Smooth muscle cell (in vitro differentiated cells): ENCODE measurements at regions not wholly inside any gene's neighbourhood (a gene's known extent, or its start where the extent isn't known, plus 50 kb on each side); places are given as distances from the start of the nearest gene placed in this dataset.

Experiments used
- DNase-seq: peaks from one replicate; lab custom pipeline; 2025; ENCODE audit not compliant: unreplicated experiment; lab: John Stamatoyannopoulos, UW
- H2AFZ ChIP-seq: fragments of 200-600 bp; sonication (generic); 2 replicates; pipeline ENCODE4 v1.6.0; 2016; ENCODE audit warnings: antibody characterized with exemption, low read depth, mild to moderate bottlenecking
- H3F3A ChIP-seq: fragments of 200-600 bp; sonication (generic); 2 replicates; pipeline ENCODE4 v1.6.0; 2017; ENCODE audit warnings: antibody characterized with exemption, low read depth
- H3K27ac ChIP-seq: fragments of 200-600 bp; sonication (generic); 2 replicates; pipeline ENCODE4 v1.5.1; 2016; ENCODE audit warnings: low read depth, mild to moderate bottlenecking
- H3K27me3 ChIP-seq: fragments of 200-600 bp; sonication (generic); 2 replicates; pipeline ENCODE4 v1.6.1; 2016; ENCODE audit warnings: low read depth, mild to moderate bottlenecking
- H3K36me3 ChIP-seq: fragments of 200-600 bp; sonication (generic); 2 replicates; pipeline ENCODE4 v1.5.1; 2016; ENCODE audit warnings: low read depth
- H3K4me1 ChIP-seq: fragments of 200-600 bp; sonication (generic); 2 replicates; pipeline ENCODE4 v1.5.1; 2016; ENCODE audit warnings: low read depth
- H3K4me2 ChIP-seq: fragments of 200-600 bp; sonication (generic); 2 replicates; pipeline ENCODE4 v1.6.0; 2016; ENCODE audit warnings: mild to moderate bottlenecking
- H3K4me3 ChIP-seq: fragments of 200-600 bp; sonication (generic); 2 replicates; pipeline ENCODE4 v1.5.1; 2016; ENCODE audit warnings: mild to moderate bottlenecking
- H3K79me2 ChIP-seq: fragments of 200-600 bp; sonication (generic); 2 replicates; pipeline ENCODE4 v1.6.0; 2016; ENCODE audit warnings: low read depth, mild to moderate bottlenecking
- H3K9ac ChIP-seq: fragments of 200-600 bp; sonication (generic); 2 replicates; pipeline ENCODE4 v1.6.0; 2016; ENCODE audit warnings: low read depth
- H3K9me3 ChIP-seq: fragments of 200-600 bp; sonication (generic); replicated peaks from 2 replicates; pipeline ENCODE4 v1.5.1; 2016; ENCODE audit warnings: low read depth
- H4K20me1 ChIP-seq: fragments of 200-600 bp; sonication (generic); 2 replicates; pipeline ENCODE4 v1.6.0; 2016; ENCODE audit warnings: low read depth
- WGBS: methylation state at CpG from one replicate; pipeline ENCODE4 v1.1.7; 2016; ENCODE audit warnings: low lambda C conversion rate; 5-methylcytosine and 5-hydroxymethylcytosine counted together
- TF ChIP-seq, protein P1 (sequence below): fragments of 200-600 bp; sonication (generic); IDR thresholded peaks from 2 replicates; pipeline ENCODE4 v1.5.1; 2017; ENCODE audit warnings: borderline replicate concordance, mild to moderate bottlenecking, antibody characterized with exemption; ENCODE audit not compliant: insufficient read depth, poor library complexity, severe bottlenecking

DNA sequence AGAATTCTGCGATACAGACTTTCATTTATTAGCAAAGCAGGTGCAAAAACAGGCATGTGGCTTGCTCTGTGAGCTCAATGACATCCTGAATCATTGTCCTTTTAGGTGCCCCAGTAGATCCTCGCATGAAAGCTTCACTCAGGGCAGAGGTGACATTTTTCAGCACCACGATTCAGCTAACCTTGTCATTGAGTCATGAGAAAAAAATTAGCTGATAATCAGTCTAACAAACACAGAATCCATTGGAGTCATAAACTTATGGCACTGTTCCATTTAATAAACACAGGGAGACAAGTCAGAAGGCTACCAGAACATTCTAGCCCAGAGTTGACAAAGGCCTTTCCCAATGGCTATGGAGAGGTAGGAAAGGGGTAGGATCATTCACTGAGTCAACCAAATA, 104.8 kb upstream of the RAD23B start:
- DNase-seq = no peak
- no peak overlapping the region for H3K9ac ChIP-seq
- H3K4me1 ChIP-seq = peaks cover 19% of the 10 kb centered on the region
- no peaks in the 10 kb centered on the region for H3K79me2 ChIP-seq
- no peaks in the 10 kb centered on the region for H4K20me1 ChIP-seq
- H3K27ac ChIP-seq = no peak overlapping the region
- no peaks in the 10 kb centered on the region for H3K9me3 ChIP-seq
- H3K27me3 ChIP-seq = no peaks in the 10 kb centered on the region
- H3F3A ChIP-seq = no peaks in the 10 kb centered on the region
- H3K36me3 ChIP-seq = no peaks in the 10 kb centered on the region
- no peak overlapping the region for H3K4me3 ChIP-seq
- H2AFZ ChIP-seq = no peak overlapping the region
- WGBS = 77% methylated on average over 3 of the region's 3 CpGs
- TF ChIP-seq, protein P1, sequence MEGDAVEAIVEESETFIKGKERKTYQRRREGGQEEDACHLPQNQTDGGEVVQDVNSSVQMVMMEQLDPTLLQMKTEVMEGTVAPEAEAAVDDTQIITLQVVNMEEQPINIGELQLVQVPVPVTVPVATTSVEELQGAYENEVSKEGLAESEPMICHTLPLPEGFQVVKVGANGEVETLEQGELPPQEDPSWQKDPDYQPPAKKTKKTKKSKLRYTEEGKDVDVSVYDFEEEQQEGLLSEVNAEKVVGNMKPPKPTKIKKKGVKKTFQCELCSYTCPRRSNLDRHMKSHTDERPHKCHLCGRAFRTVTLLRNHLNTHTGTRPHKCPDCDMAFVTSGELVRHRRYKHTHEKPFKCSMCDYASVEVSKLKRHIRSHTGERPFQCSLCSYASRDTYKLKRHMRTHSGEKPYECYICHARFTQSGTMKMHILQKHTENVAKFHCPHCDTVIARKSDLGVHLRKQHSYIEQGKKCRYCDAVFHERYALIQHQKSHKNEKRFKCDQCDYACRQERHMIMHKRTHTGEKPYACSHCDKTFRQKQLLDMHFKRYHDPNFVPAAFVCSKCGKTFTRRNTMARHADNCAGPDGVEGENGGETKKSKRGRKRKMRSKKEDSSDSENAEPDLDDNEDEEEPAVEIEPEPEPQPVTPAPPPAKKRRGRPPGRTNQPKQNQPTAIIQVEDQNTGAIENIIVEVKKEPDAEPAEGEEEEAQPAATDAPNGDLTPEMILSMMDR = no peak
- no peak overlapping the region for H3K4me2 ChIP-seq

DNA sequence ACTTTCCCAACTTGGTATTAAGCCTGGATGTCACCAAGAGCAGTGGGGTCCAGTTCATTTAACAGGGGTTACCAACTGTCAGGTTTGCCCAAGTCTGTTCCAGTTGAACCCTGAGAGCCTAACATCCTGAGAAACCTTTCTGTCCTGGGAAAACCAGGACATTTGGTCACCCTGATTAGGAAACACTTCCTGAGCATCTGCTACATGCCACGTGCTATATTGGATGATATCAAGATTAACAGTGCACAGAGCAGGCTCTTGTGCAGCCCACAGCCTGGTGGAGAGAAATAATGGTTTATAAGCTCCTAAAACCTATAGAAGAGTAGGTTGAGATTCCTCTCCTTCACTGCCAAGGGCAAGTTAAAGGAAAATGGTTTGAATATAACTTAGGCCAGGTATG, 102.9 kb upstream of the RAD23B start:
- no peak overlapping the region for H3K4me3 ChIP-seq
- H3K27ac ChIP-seq = no peak overlapping the region
- no peaks in the 10 kb centered on the region for H3K9me3 ChIP-seq
- H3K36me3 ChIP-seq = no peaks in the 10 kb centered on the region
- H4K20me1 ChIP-seq = no peaks in the 10 kb centered on the region
- no peak overlapping the region for H2AFZ ChIP-seq
- 33% methylated on average over 1 of the region's 1 CpG for WGBS
- no peak overlapping the region for H3K4me2 ChIP-seq
- no peaks in the 10 kb centered on the region for H3F3A ChIP-seq
- H3K9ac ChIP-seq = no peak overlapping the region
- H3K79me2 ChIP-seq = no peaks in the 10 kb centered on the region
- H3K27me3 ChIP-seq = no peaks in the 10 kb centered on the region
- peaks cover 18% of the 10 kb centered on the region for H3K4me1 ChIP-seq
- DNase-seq = no peak
- TF ChIP-seq, protein P1 = no peak

DNA sequence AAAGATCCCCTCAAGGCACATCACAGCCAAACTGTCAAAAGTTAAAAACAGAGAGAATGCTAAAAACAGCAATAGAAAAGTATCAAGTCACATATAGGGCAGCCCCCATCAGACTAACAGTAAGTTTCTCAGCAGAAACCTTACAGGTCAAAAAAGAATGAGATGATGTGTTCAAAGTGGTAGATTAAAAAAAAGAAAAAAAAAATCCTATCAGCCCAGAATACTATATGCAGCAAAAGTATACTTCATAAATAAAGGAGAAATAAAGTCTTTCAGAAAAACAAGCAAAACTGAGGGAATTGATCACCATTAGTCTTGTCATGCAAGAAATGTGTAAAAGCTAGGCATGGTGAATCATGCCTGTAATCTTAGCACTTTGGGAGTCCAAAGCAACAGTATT, 99.9 kb upstream of the RAD23B start:
- H3F3A ChIP-seq = no peaks in the 10 kb centered on the region
- no peak overlapping the region for H2AFZ ChIP-seq
- no peak overlapping the region for H3K9ac ChIP-seq
- H3K27me3 ChIP-seq = no peaks in the 10 kb centered on the region
- TF ChIP-seq, protein P1 = no peak
- H3K4me3 ChIP-seq = no peak overlapping the region
- H3K79me2 ChIP-seq = no peaks in the 10 kb centered on the region
- H3K9me3 ChIP-seq = no peaks in the 10 kb centered on the region
- H3K27ac ChIP-seq = no peak overlapping the region
- DNase-seq = no peak
- H4K20me1 ChIP-seq = no peaks in the 10 kb centered on the region
- no peaks in the 10 kb centered on the region for H3K36me3 ChIP-seq
- H3K4me2 ChIP-seq = no peak overlapping the region
- peaks cover 1% of the 10 kb centered on the region for H3K4me1 ChIP-seq

DNA sequence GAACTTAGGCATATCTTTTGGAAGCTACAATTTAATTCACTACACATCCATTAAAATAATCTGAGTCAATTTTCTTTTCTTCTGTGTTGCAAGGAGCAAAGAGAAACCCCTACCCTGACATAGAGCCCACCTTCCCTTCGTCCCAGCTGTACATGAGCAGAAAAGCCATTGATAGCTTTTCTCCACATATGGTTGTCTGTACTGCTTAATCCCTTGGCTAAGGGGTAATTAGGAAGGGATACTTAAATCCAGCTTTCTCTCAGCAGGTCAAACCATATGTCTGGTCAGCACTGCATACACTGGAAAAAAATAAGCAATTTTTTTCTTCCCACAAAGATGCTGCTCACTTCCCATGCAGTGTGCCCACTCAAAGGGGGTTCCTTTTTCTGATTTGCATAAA, 94.7 kb upstream of the RAD23B start:
- Histone ChIP-seq H3K9me3 (no peaks in the 10 kb centered on the region), H3K79me2 (no peaks in the 10 kb centered on the region), H3K27ac (no peak overlapping the region), H3K4me1 (peaks cover 13% of the 10 kb centered on the region), H3K4me2 (no peak overlapping the region), H3K4me3 (no peak overlapping the region), H4K20me1 (no peaks in the 10 kb centered on the region), H3F3A (no peaks in the 10 kb centered on the region), H3K9ac (no peak overlapping the region), H2AFZ (no peak overlapping the region), H3K36me3 (no peaks in the 10 kb centered on the region), H3K27me3 (no peaks in the 10 kb centered on the region)
- 33% methylated on average over 1 of the region's 1 CpG for WGBS
- TF ChIP-seq, protein P1 = no peak
- no peak for DNase-seq
